ENCODE measurements at regions not wholly inside any gene's neighbourhood (a gene's known extent, or its start where the extent isn't known, plus 50 kb on each side); places are given as distances from the start of the nearest gene placed in this dataset.

GRCh38 chr2:64704161-64704560 is 50.4 kb upstream of the SERTAD2 start:
- no peak for DNase-seq

GRCh38 chr2:64704996-64705395 is 51.3 kb upstream of the SERTAD2 start:
- no peak for DNase-seq

- DNase-seq: no peak
Observed at GRCh38 chr2:64707276-64707675, 53.6 kb upstream of the SERTAD2 start.

- DNase-seq: no peak
Observed at GRCh38 chr2:64708829-64709228, 55.1 kb upstream of the SERTAD2 start.

GRCh38 chr2:64711252-64711800 is 57.6 kb upstream of the SERTAD2 start:
- DNase-seq: no peak

GRCh38 chr2:64713686-64714085 is 60.0 kb upstream of the SERTAD2 start:
- DNase-seq: no peak

GRCh38 chr2:64716569-64716968 is 62.9 kb upstream of the SERTAD2 start:
- no peak for DNase-seq

- DNase-seq: no peak
Observed at GRCh38 chr2:64718250-64718885, 64.7 kb upstream of the SERTAD2 start.

GRCh38 chr2:64720535-64721319 is 67.0 kb upstream of the SERTAD2 start:
- no peak for DNase-seq

- no peak for DNase-seq
Observed at GRCh38 chr2:64721320-64721623, 67.6 kb upstream of the SERTAD2 start.

- no peak for DNase-seq
Observed at GRCh38 chr2:64722291-64723044, 68.8 kb upstream of the SERTAD2 start.

GRCh38 chr2:64727013-64727767 is 73.5 kb upstream of the SERTAD2 start:
- peak; percentile 6 to 45 for DNase-seq

- no peak for DNase-seq
Observed at GRCh38 chr2:64727843-64728463, 74.2 kb upstream of the SERTAD2 start.

GRCh38 chr2:64730551-64731262 is 77.0 kb upstream of the SERTAD2 start:
- DNase-seq: peak; percentile 55 to 57

- DNase-seq: no peak
Observed at GRCh38 chr2:64731263-64731643, 77.5 kb upstream of the SERTAD2 start.

GRCh38 chr2:64731746-64732145 is 78.0 kb upstream of the SERTAD2 start:
- peak in 1 of 2 donors; percentile 26 for DNase-seq

GRCh38 chr2:64732146-64732545 is 78.4 kb upstream of the SERTAD2 start:
- DNase-seq: no peak

- DNase-seq: no peak
Observed at GRCh38 chr2:64735504-64735903, 81.8 kb upstream of the SERTAD2 start.

- no peak for DNase-seq
Observed at GRCh38 chr2:64737547-64737946, 83.8 kb upstream of the SERTAD2 start.

GRCh38 chr2:64738026-64738425 is 84.3 kb upstream of the SERTAD2 start:
- DNase-seq: no peak

GRCh38 chr2:64742678-64743077 is 89.0 kb upstream of the SERTAD2 start:
- DNase-seq: no peak

Measured in CD4-positive, alpha-beta T cell treated with Interleukin-1 beta for 1 hour (primary cell).